GM19438 (cell line): ENCODE measurements at regions not wholly inside any gene's neighbourhood (a gene's known extent, or its start where the extent isn't known, plus 50 kb on each side); places are given as distances from the start of the nearest gene placed in this dataset.
"Not testable (repeated sequence)": the region's sequence is repeated elsewhere in the genome, so short reads cannot be mapped to it uniquely, and the experiment has no call there.

Source experiments
- ATAC-seq: cut with Tn5 transposase; IDR thresholded peaks from one replicate; pipeline ENCODE4 v1.9.1; 2021; ENCODE audit warnings: low read depth; ENCODE audit not compliant: unreplicated experiment

DNA sequence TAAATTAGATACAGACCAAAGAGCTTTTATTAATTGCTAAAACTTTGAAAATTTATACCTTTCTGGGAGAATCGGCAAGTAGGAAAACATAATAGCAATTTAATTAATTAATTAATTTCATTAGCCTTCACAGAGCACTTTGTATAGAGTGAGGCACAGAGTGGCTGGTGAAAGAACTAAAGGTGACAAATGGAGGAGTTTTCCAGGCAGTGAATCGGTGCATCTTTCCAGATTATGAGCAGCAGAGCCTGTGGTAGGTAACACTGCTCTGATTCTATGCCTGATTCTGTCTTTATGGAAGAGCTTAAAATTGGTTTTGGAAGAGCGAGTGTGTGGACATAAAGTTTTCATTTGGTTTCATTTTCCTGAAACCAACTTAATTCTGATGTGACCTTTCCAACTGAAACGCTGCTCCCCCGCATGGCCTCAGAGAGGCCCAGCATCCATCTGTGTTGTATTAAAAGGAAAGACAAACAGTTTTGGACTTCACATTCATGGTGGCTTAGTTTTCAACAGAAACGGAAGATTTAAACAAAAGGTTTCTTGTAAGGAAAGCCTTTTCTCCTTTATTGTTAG lies 188.9 kb upstream of the RPS23 start:
- ATAC-seq, result no peak

DNA sequence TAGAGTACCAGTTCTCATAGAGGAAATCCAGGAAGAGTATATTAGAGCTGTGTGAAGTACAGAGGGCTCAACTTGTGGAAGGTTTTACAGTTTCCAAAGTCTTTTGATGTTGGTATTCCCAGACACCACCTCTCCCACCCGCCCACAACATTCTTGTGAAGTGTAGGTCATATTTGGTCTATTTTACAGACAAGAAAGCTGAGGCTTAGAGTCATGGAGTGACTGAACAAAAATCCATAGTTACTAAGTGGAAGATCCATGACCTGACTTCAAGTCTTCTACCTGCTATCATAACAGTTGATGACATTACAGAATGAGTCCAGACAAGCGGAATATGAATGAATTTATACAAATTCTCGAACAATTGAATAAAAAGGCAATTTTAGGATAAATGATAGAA lies 187.1 kb upstream of the RPS23 start:
- ATAC-seq, result no peak

DNA sequence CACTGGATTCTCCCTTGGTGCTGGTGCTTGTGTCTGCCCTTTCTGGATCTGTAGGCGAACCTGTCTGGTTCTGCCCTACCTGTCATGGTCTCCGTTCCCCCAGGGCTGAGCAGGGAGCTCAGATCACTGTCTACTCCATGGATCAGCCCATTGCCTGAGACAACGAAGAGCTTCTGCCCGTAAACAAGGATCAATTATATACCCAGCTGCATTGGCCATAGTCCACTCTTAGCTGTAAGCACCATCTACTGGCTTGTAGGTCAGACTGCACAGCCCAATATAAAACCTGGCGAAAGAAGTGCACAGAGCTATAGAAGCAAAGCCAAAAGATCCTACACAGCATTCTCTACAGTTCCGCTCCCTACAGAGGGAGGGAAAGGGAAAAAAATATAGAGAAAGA lies 181.5 kb upstream of the RPS23 start:
- no peak for ATAC-seq

GRCh38 chr5:82455317-82455716 lies 177.2 kb upstream of the RPS23 start:
- ATAC-seq, result not testable (repeated sequence)

GRCh38 chr5:82448374-82448773 lies 170.2 kb upstream of the RPS23 start:
- ATAC-seq, result no peak

- ATAC-seq, result no peak
Measured at GRCh38 chr5:82447913-82448312, 169.8 kb upstream of the RPS23 start.

- ATAC-seq, result no peak
Measured at GRCh38 chr5:82446809-82447208, 168.7 kb upstream of the RPS23 start.

DNA sequence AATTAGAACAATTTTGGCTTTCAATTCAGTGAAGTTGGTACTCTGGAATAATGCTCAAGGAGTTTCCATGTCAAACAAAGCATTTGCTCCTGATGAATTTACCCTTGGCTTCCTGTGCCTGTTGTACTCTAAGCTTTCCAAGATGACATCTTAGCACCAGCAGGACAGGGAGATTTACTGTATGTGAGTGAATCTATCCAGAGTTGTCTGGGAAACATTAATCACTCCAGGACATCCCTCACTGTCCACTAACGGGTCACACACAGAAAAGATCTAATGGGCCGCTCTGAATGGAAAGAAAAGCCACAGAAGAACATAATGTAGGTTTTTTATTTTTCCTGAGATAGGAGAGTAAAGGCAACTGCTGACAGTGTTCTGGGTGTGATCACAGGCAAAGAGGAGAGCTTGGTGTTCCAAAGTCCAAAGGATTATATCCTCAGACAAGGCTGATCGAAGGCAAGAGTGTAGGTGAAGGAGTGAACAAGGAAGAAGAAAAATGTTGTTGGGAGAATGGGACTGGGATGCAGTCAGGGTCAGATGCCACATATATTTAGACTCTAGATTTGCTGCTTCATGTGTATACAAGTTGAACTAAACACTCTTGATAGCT lies 167.7 kb upstream of the RPS23 start:
- ATAC-seq, result no peak

GRCh38 chr5:82439750-82440445 lies 161.7 kb upstream of the RPS23 start:
- no peak for ATAC-seq

GRCh38 chr5:82437565-82437964 lies 159.4 kb upstream of the RPS23 start:
- ATAC-seq, result not testable (repeated sequence)

- no peak for ATAC-seq
Measured at GRCh38 chr5:82436291-82436690, 158.1 kb upstream of the RPS23 start.

GRCh38 chr5:82434696-82435660 lies 156.8 kb upstream of the RPS23 start:
- not testable (repeated sequence) for ATAC-seq

DNA sequence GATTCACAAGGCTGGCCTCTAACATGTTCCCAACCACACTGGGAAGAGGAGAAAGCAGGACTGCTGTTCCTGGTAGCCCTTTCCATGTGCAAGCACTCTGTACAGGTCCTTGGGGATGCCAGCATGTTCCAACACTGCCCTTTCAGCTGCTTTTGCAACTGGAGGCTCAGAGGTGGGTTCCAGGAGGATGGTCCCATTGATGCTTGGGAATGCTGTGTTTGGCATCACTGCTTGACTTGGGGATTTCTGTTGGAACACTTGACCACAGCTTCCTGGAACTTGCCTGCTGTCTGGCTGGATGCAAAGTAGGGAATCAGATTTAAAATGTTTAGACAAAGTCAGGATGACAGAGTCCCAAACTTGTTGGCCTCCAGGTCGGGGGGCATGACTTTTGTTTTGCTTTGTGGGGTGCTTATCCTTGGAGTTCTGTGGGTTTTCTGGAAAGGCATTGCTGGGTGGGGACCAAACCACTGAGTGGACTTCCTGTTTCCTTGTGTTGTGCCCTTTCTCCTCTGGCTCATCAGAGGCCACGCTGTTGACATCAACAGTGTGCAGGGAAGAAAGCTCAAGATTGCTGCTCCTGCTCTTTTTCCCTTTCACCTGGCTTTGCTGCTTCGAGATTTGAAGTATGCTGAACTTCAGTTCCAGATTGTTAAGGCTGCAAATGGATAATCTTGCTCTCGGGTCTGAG lies 148.5 kb upstream of the RPS23 start:
- no peak for ATAC-seq

GRCh38 chr5:82425591-82425990 lies 147.4 kb upstream of the RPS23 start:
- ATAC-seq, result no peak

DNA sequence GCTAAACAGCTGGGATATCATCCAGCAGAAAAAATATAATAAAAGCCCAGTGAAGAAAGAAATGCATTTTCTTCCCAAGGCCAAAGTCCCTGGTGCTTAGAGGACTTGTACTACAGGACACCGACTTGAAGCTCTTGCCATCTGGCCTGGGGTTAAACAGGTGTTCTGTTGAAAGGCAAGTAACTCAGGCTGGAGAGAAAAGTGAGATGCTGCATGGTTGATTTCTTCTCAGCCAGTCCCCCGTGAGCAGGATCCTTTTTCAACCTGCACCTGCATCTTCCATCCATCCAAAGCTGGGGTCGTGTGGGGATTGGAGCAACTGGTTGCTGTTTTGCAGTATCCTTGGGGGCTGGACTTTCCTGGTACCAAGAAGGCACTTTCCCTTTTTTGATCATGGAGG lies 146.1 kb upstream of the RPS23 start:
- ATAC-seq, result no peak

DNA sequence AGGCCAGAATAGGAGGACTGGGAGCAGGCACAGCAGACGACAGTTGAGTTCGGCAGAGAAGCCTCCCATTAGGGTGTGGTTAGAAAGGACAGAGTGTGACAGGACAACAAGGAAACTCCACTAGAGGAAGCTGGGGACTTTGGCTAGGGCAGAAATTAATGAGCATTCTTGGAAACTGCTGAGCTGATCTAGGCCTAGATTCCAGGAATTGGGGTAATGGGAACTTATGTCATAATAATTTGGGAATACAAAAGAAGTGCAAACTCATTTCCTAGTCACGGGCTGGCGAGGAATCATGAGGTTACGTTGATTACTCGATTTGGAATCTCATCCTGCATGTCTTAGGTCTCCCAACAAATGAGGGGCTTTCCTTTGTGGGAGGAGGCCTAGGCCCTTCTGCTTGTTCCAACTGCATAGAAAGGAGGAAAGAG lies 144.6 kb upstream of the RPS23 start:
- no peak for ATAC-seq

- no peak for ATAC-seq
Measured at GRCh38 chr5:82422001-82422740, 144.0 kb upstream of the RPS23 start.

GRCh38 chr5:82421119-82421518 lies 143.0 kb upstream of the RPS23 start:
- no peak for ATAC-seq

GRCh38 chr5:82420524-82420923 lies 142.4 kb upstream of the RPS23 start:
- not testable (repeated sequence) for ATAC-seq
